Mucosa of rectum (tissue), 2 donors: ENCODE measurements at regions not wholly inside any gene's neighbourhood (a gene's known extent, or its start where the extent isn't known, plus 50 kb on each side); places are given as distances from the start of the nearest gene placed in this dataset.

Experiments used
- H3K27ac ChIP-seq, 2 donors: one replicate each; pipeline ENCODE4 v1.7.0; 2013; ENCODE audit warnings: inconsistent platforms in 2 of 2, low read depth in 2 of 2, low read length in 2 of 2
- H3K27me3 ChIP-seq, 2 donors: one replicate each; pipeline ENCODE4 v1.7.0; 2013; ENCODE audit warnings: low read length in 2 of 2; ENCODE audit not compliant: control insufficient read depth in 2 of 2, insufficient read depth in 2 of 2
- H3K36me3 ChIP-seq, 2 donors: one replicate each; pipeline ENCODE4 v1.7.0; 2013; ENCODE audit warnings: low read length in 2 of 2; ENCODE audit not compliant: control insufficient read depth in 2 of 2, insufficient read depth in 2 of 2
- H3K4me1 ChIP-seq, 2 donors: one replicate each; pipeline ENCODE4 v1.7.0; 2013; ENCODE audit warnings: low read length in 2 of 2, mild to moderate bottlenecking in 1 of 2; ENCODE audit not compliant: control insufficient read depth in 2 of 2, insufficient read depth in 2 of 2
- H3K4me3 ChIP-seq, 2 donors: one replicate each; pipeline ENCODE4 v1.7.0; 2013; ENCODE audit warnings: low read length in 2 of 2
- H3K9ac ChIP-seq, 2 donors: one replicate each; pipeline ENCODE4 v1.7.0; 2013; ENCODE audit warnings: low read length in 2 of 2, low read depth in 1 of 2, mild to moderate bottlenecking in 1 of 2
- H3K9me3 ChIP-seq, 2 donors: one replicate each; pipeline ENCODE4 v1.7.0; 2013; ENCODE audit warnings: low read length in 2 of 2; ENCODE audit not compliant: control insufficient read depth in 2 of 2
- donor health status: healthy.
- donor health status: Normal muscosa, but diverticular disease.

DNA sequence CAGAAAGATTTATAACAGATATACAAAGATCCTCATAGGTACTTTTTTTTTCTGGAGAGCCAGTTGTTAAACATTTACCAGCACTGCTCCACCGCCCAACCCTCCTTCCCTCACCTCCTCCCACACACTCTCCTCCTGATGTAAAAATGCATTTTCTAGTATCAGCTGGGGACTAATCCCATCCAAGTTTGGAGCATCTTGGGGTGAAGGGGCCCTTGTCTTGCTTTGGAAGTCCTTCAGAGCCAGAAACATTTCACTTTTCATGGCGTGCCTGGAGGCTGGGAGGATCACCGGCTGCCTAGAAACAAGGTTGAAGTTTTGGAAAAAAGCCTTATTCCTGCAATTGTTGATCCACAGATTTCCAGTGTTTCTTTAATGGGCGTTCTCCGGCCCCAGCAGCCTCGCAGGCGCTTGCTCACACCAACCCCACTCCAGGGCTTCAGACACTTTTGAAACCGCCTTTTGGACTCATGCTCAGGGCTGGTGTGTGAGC lies 165.1 kb upstream of the AFDN start:
- H3K4me1 ChIP-seq = peaks cover 8 to 21% of the 10 kb centered on the region in 2 donors
- no peaks in the 10 kb centered on the region for H3K9me3 ChIP-seq
- H3K27ac ChIP-seq = no peak overlapping the region
- no peak overlapping the region for H3K4me3 ChIP-seq
- no peaks in the 10 kb centered on the region for H3K36me3 ChIP-seq
- H3K27me3 ChIP-seq = peaks cover 0 to 3% of the 10 kb centered on the region in 2 donors
- H3K9ac ChIP-seq = no peak overlapping the region

DNA sequence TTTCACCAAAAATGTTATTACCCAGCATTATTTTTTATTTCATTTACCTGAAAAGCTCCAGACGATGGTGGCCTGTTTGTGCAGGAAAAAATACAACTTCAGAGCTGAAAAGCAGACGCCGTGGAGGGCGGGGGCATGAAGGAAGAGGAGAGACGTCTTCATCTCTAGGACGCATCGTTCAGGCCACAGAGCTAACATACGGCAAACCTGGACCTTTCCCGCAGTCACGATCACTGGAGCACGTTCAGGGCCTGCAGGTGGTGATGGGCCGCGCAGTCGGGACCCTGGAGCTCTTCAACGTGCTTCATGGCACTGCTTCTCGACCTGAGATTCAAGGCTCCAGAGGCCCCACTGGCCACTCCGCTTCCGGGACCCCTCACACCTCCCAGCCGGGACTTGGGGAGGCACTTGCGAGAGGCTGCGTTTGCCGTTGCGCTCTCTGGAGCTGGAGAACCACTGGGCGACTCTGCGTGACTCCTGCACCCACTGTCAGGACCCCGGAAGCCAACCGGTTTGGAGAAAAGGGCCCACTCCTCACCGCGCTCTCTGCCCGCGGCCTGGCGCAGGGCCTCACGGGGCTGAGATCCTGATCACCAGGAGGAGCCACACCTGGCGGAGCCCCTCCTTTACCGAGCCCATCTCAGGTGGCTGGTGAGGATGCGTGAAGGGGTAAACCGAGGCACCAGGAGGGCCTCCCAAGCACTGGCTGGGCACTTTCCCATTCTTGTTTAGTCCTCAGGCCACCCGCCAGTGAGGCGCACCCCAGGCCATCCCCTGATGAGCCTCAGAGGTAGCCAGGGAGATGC lies 164.4 kb upstream of the AFDN start:
- H3K9me3 ChIP-seq = no peaks in the 10 kb centered on the region
- peaks cover 8 to 21% of the 10 kb centered on the region in 2 donors for H3K4me1 ChIP-seq
- no peak overlapping the region for H3K4me3 ChIP-seq
- H3K27me3 ChIP-seq = peaks cover 0 to 3% of the 10 kb centered on the region in 2 donors
- H3K27ac ChIP-seq = no peak overlapping the region
- H3K9ac ChIP-seq = no peak overlapping the region
- no peaks in the 10 kb centered on the region for H3K36me3 ChIP-seq

DNA sequence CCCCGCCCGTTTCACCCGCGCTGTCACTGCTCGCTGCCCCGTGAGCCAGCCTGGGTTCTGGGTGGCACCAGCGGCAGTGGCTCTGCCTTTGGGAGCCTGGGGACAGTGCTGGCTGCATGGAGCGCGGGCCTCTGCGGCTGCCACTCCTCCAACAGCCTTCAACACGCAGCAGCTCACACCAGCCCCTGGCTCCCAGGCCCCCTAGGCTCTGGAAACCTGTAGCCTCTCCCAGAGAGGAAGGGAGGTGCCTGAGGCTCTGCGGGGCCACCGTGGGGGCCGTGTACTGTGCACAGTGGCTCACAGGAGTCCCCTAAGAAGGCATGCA lies 163.9 kb upstream of the AFDN start:
- no peak overlapping the region for H3K4me3 ChIP-seq

GRCh38 chr6:167663316-167663715 lies 163.4 kb upstream of the AFDN start:
- Histone ChIP-seq H3K9ac (no peak overlapping the region), H3K36me3 (no peaks in the 10 kb centered on the region), H3K9me3 (no peaks in the 10 kb centered on the region), H3K27ac (no peak overlapping the region), H3K4me3 (no peak overlapping the region), H3K27me3 (peaks cover 0 to 3% of the 10 kb centered on the region in 2 donors), H3K4me1 (peaks cover 8 to 24% of the 10 kb centered on the region in 2 donors)

More for the DNA sequence above, 163.9 kb upstream of the AFDN start:
- no peaks in the 10 kb centered on the region for H3K36me3 ChIP-seq
- H3K9ac ChIP-seq = no peak overlapping the region
- H3K27me3 ChIP-seq = peaks cover 0 to 3% of the 10 kb centered on the region in 2 donors
- peaks cover 8 to 21% of the 10 kb centered on the region in 2 donors for H3K4me1 ChIP-seq
- H3K9me3 ChIP-seq = no peaks in the 10 kb centered on the region
- H3K27ac ChIP-seq = no peak overlapping the region

- no peak overlapping the region for H3K27ac ChIP-seq
- no peaks in the 10 kb centered on the region for H3K36me3 ChIP-seq
- no peak overlapping the region for H3K4me3 ChIP-seq
- no peaks in the 10 kb centered on the region for H3K9me3 ChIP-seq
- peaks cover 0 to 3% of the 10 kb centered on the region in 2 donors for H3K27me3 ChIP-seq
- H3K4me1 ChIP-seq = peaks cover 8 to 29% of the 10 kb centered on the region in 2 donors
- H3K9ac ChIP-seq = no peak overlapping the region
Observed at GRCh38 chr6:167663784-167664443, 162.8 kb upstream of the AFDN start.

DNA sequence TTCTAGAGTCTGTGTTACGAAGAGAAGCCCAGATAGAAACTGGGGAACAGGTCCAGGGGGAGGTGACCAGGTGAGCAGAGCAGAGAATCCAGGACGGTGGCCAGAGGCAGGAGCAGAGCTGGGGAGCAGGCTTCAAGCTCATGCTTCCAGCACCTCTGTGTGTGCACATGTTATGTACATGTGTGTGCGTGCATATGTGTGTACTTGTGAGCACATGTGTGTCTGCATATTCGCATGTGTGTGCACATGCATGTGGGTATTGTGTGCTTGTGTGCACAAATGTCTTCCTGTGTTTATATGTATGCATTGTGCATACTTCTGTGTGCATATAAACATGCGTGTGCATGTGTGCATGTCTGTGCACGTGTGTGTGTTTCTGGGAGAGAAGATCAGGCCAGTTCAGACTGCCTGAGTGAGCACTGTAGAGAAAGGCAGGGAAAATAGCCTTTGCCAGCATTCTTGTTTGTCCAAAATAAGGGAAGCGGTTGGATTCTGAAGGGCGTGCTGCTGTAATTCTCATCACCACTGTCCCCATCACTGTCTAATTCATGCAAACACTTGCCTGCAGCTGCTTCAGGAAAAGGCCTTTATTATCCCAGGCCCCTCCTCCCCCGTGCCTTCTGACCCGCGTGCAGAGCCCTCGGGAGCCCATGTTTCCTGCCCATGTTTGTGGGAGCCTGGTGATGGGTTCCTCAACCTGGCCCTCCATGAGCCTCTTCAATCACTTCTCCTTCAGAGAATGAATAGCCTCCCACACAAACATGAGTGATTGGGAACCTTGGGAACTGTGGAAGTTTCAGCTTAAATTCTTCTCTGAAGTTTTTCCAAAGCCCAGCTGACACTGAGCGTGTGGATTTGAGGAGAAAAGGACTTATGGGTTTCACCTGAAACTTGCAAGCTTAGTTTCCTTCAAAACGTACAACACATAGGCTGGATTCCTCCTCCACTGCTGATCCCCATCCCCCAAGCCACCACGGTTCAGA lies 161.7 kb upstream of the AFDN start:
- Histone ChIP-seq H3K36me3 (no peaks in the 10 kb centered on the region), H3K4me1 (peaks cover 8 to 29% of the 10 kb centered on the region in 2 donors), H3K27me3 (peaks cover 0 to 3% of the 10 kb centered on the region in 2 donors), H3K27ac (no peak overlapping the region), H3K9me3 (no peaks in the 10 kb centered on the region), H3K4me3 (no peak overlapping the region), H3K9ac (no peak overlapping the region)

DNA sequence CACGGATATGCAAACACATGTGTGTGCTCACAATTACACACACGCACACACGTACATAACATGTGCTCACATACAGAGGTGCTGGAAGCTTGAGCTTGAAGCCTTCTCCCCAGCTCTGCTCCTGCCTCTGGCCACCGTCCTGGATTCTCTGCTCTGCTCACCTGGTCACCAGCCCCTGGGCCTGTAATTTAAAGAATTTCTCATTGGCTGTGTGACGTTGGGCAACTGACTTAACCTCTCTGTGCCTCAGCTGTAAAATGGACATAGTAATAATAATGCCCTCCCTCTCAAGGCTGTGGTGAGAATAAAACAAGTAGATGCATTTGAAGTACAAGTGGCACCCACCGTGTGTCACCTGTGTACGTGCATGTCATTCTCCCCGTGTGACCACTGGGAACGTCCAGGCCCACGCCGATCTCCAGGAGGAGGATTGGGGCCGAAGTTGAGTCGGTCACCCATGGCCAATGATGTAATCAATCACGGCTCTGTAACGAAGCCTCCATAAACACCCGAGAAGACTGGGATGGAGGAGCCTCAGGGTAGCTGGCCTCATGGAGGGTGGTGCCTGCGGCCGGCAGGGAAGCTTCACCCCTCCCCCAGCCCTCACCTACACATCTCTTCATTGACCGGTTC lies 160.9 kb upstream of the AFDN start:
- H3K9ac ChIP-seq = no peak overlapping the region
- no peaks in the 10 kb centered on the region for H3K36me3 ChIP-seq
- no peak overlapping the region for H3K27ac ChIP-seq
- peaks cover 8 to 28% of the 10 kb centered on the region in 2 donors for H3K4me1 ChIP-seq
- H3K9me3 ChIP-seq = no peaks in the 10 kb centered on the region
- peaks cover 0 to 3% of the 10 kb centered on the region in 2 donors for H3K27me3 ChIP-seq
- H3K4me3 ChIP-seq = no peak overlapping the region

DNA sequence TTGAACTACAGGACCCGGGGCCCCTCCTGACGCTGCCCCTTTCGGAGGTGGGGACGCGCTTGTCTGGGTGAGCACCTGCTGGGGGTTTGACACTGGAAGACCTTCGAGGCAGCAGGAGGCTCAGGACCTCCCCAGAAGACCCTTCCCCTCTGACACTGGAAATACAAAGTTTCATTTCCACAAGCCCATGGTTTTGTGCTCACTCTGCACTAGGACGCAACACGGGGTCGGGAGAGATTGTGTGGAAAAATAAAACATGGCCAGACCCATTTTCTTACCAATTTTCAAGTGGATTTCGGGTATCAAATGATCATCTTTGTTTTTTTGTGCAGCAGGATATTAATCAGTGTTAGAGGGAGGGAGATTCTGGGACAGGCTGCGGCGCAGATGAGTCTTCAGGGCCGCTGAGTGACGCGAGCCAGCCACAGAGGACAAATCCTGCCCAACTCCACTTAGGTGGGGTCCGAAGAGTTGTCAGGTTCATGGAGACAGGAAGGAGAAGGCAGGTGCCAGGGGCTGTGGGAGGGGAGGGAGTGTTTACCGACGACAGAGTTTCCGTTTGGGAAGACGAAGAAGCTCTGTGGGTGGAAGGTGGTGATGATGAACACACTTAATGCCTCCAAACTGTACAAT lies 160.0 kb upstream of the AFDN start:
- Histone ChIP-seq H3K9me3 (no peaks in the 10 kb centered on the region), H3K4me1 (peaks cover 6 to 20% of the 10 kb centered on the region in 2 donors), H3K36me3 (no peaks in the 10 kb centered on the region), H3K9ac (no peak overlapping the region), H3K27me3 (peaks cover 0 to 3% of the 10 kb centered on the region in 2 donors), H3K4me3 (no peak overlapping the region), H3K27ac (no peak overlapping the region)
